GM19328 (cell line): ENCODE measurements at regions not wholly inside any gene's neighbourhood (a gene's known extent, or its start where the extent isn't known, plus 50 kb on each side); places are given as distances from the start of the nearest gene placed in this dataset.
A peak's percentile ranks its signal among the peaks of the same experiment; 100 is the strongest.

Source experiments
- ATAC-seq: cut with Tn5 transposase; IDR thresholded peaks from one replicate; pipeline ENCODE4 v1.9.1; 2021; ENCODE audit warnings: mild to moderate bottlenecking, moderate library complexity; ENCODE audit not compliant: unreplicated experiment

DNA sequence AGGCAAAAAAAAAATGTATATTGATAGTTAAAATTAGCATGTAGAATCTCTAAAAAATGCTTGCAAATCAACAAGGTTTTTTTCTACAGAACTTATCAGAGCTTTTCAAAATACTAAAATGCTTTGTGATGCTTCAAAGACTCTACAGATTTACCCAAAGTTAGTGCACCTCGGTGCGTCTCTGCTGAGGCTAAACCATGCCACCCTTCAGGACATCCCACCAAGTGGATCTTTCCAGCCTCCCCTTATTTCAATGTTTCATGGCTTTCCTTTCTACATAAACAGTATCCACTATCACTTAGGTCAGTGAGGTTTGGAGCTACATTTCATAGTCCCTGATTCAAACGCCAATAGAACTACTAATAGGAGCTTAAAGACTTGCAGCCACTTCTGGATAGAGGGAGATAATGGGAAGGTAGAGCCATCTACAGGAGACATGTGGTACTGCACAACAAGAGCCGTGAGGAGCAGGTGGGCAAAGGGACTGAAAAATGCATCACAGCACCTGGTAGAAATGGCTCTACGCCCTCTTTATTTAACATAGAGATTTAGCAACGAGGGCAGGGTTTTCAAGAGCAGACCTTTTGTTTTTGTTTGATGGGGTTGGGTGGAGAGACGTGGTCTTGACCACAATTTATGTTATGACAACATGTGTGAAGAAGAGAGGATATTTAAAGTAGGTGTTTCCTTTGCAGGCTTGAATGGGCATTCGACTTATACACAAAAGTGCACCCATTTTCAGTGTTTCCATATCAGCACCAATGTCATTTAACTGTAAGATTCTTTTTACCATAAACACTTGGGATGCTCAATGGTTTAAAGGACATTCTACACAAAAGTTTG is 56.1 kb upstream of the SLC35G4 start:
- ATAC-seq = no peak

- no peak for ATAC-seq
These were observed 60.4 kb upstream of the SLC35G4 start for GRCh38 chr18:11548916-11549551.

GRCh38 chr18:11548396-11548795 is 61.0 kb upstream of the SLC35G4 start:
- no peak for ATAC-seq

- ATAC-seq = no peak
These were observed 65.2 kb upstream of the SLC35G4 start for GRCh38 chr18:11544060-11544633.

GRCh38 chr18:11541179-11541578 is 68.2 kb upstream of the SLC35G4 start:
- no peak for ATAC-seq

DNA sequence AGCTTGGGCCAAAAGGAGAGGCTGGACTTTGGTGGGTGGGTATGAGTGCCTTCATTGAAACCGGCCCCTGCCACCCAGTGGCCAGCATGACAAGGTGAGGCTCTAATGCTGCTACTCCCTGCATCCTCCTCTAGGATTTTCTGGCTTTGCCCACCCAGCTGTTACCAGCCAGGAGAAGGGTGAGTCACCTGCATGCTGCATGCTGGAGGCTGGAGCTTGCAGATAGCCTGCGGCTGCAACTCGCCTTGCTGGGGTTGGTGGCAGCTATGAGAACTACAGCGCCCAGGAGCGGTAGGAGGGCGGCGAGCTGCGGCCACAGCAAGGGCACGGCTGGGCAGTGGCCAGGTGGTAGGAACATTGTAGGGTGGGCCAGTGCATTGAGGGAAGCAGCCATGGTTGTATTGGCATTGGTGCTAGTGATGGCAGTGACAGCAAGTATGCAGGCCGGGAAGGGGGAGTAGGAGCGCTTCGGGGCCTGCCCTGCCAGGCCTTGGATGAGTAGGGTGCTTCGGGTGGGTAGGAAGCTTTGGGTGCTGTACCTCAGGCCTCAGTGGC is 75.4 kb upstream of the SLC35G4 start:
- ATAC-seq = no peak

GRCh38 chr18:11533513-11533890 is 75.9 kb upstream of the SLC35G4 start:
- no peak for ATAC-seq

- no peak for ATAC-seq
These were observed 76.5 kb upstream of the SLC35G4 start for GRCh38 chr18:11532758-11533512.

DNA sequence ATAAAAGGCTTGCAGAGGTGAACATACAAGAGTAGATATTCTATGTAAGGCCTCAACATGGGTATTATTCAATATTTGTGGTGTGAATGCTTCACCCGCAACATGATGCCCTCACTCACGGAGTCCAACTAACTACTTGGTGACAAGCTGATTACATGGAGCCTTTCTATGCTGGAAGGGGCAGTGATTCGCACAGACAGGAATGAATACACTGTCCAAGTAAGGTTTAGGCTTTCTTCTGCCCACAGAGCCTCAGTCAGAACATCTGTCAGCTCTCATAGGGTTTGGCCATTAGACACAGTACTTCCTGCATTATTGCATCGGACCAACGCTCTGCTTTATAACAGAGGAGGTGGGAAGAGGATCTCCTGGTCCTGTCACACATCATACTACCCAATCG is 80.3 kb upstream of the SLC35G4 start:
- ATAC-seq = no peak

DNA sequence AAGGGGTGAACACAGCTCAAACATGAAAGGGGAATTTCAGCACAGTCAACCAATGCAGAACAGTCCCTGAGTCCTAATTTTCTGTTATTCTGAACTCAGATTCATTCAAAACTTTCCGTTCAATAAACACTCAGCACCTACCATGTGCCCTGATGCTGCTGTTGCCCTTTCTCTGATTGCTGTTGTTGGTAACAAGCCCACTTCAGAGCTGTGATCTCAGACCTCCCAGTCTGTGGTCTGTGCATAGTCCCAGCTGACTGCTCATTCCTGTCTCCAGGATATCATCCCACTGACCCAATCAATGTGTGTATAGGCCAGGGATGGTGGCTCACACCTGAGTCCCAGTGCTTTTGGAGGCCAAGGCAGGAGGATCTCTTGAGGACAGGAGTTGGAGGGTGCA is 82.7 kb upstream of the SLC35G4 start:
- no peak for ATAC-seq

GRCh38 chr18:11523804-11524203 is 85.6 kb upstream of the SLC35G4 start:
- ATAC-seq = no peak

GRCh38 chr18:11522992-11523391 is 86.4 kb upstream of the SLC35G4 start:
- ATAC-seq = no peak

- ATAC-seq = no peak
These were observed 87.5 kb upstream of the SLC35G4 start for GRCh38 chr18:11521853-11522252.

DNA sequence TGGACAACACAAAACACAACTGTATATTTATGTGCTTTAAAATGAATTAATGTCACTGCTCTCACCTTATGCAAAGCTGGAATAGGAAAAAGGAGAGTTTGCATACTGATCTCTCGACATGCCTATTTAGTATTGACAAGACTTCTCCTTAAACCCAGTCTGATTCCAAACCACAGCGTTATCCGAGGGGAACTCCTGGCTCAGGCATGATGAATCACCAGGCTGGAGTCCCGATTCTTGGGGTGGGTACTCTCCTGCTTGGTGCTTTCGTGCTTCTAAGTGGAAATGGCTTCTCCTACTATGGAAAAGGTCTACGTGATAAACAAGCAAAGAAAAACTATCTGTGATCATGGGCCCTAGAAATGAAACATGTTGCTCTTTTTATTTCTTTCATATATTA is 88.9 kb upstream of the SLC35G4 start:
- no peak for ATAC-seq

GRCh38 chr18:11518788-11519685 is 90.4 kb upstream of the SLC35G4 start:
- peak; percentile 87 for ATAC-seq

- no peak for ATAC-seq
These were observed 91.7 kb upstream of the SLC35G4 start for GRCh38 chr18:11517704-11518103.

GRCh38 chr18:11516751-11517503 is 92.5 kb upstream of the SLC35G4 start:
- ATAC-seq = no peak

- ATAC-seq = no peak
These were observed 95.1 kb upstream of the SLC35G4 start for GRCh38 chr18:11514267-11514666.
